Uterus (tissue), 2 donors: ENCODE measurements at regions not wholly inside any gene's neighbourhood (a gene's known extent, or its start where the extent isn't known, plus 50 kb on each side); places are given as distances from the start of the nearest gene placed in this dataset.

Experiments used
- CTCF ChIP-seq, 4 experiments: fragments of 200-600 bp in 2 of 4; fragments of 450-650 bp in 2 of 4; sonication (generic) in 2 of 4; IDR thresholded peaks; one replicate each; pipeline ENCODE4 v1.5.1; 2016 to 2019; ENCODE audit warnings: antibody characterized with exemption in 4 of 4, mild to moderate bottlenecking in 2 of 4, moderate library complexity in 1 of 4
- POLR2A ChIP-seq, 2 donors: fragments of 450-650 bp; IDR thresholded peaks; one replicate each; pipeline ENCODE4 v1.6.1; 2016; ENCODE audit warnings: antibody characterized with exemption in 2 of 2, mild to moderate bottlenecking in 1 of 2, moderate library complexity in 1 of 2

GRCh38 chr12:67833602-67834001 lies 155.6 kb upstream of the IFNG-AS1 start:
- TF ChIP-seq CTCF (IDR thresholded peaks at IDR 0.05), result no peak
- no peak for TF ChIP-seq POLR2A (IDR thresholded peaks at IDR 0.05)
